Stimulated activated effector memory CD8-positive, alpha-beta T cell treated with anti-CD3 and anti-CD28 coated beads, Interleukin-12 subunit alpha, Interleukin-12 subunit beta, amount 100 ng/mL, for 72 hours (primary cell): ENCODE measurements at regions not wholly inside any gene's neighbourhood (a gene's known extent, or its start where the extent isn't known, plus 50 kb on each side); places are given as distances from the start of the nearest gene placed in this dataset.

Source experiments
- ATAC-seq: fragments of 150-1000 bp; cut with Tn5 transposase; 2 replicates; pipeline ENCODE4 v1.10.0; 2021
- DNase-seq, 2 donors: peaks; one replicate each; pipeline ENCODE4 v3.0.0; 2021 to 2022; ENCODE audit warnings: low spot score in 2 of 2
- H3K27ac Mint-ChIP-seq: one replicate; pipeline ENCODE4 v1.8.0; 2022; ENCODE audit warnings: mild to moderate bottlenecking, mixed read lengths
- H3K36me3 Mint-ChIP-seq: one replicate; pipeline ENCODE4 v1.8.0; 2022; ENCODE audit warnings: mild to moderate bottlenecking, mixed read lengths
- H3K4me1 Mint-ChIP-seq: one replicate; pipeline ENCODE4 v1.8.0; 2022; ENCODE audit warnings: mixed read lengths
- H3K4me3 Mint-ChIP-seq: one replicate; pipeline ENCODE4 v1.8.0; 2022; ENCODE audit warnings: mild to moderate bottlenecking, mixed read lengths
- H3K9me3 Mint-ChIP-seq: one replicate; pipeline ENCODE4 v1.8.0; 2022; ENCODE audit warnings: mixed read lengths

DNA sequence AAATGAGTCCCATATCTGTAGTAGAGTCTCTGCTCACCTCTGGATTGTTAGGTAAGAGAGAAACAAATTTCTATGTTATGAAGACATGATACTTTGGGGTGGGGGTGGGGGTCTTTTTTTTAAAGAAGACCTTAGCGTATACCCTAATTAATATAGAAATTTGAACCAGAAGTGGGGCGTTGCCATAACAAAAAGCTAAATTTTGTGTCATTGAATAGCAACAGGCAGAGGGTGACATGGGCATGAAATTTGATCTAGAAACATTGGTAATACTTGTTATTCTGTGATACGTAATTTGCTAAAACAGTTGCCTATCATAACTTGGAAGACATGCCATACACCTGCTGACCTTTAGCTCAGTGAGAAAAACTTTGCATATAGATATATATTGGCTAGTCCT, 92.3 kb upstream of the SLC38A2 start:
- no peaks in the 10 kb centered on the region for H3K36me3 Mint-ChIP-seq
- ATAC-seq: no peak
- H3K9me3 Mint-ChIP-seq: no peaks in the 10 kb centered on the region

DNA sequence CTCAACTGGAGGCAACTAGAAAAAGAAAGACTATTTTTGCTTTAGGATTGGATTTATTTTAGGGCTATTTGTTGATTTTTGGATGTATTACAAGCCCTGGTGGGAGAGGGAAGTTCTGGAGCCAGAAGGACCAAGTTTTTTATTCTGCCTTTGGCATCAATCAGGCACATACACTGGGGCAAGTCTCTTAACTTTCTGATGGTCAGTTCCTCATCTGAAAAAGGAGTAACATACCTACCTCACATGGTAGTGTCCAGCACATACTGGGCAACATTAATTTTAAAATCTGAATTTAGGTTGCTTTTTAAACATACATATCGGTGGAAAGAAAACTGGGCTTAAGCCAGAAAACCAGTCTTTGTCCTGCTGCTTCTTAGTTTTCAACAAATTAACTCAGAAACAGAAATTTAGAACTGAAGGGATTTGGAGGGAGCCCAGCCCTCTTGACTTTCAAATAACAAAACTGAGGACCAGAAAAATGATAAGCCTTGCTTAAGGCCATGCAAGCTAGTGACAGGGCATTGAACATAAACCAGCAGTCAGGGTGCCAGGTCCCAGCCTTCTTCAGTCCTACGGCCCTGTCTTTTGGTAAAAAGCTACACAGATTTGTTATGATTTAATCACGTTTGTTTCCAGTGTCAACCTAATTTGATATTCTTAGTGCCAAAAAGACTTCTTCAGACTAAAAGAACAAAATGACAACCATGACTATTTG, 90.2 kb upstream of the SLC38A2 start:
- H3K4me1 Mint-ChIP-seq: peaks cover 35% of the 10 kb centered on the region

More for the DNA sequence above, 92.3 kb upstream of the SLC38A2 start:
- Mint-ChIP-seq H3K27ac (no peak overlapping the region), H3K4me3 (no peak overlapping the region), H3K4me1 (peaks cover 22% of the 10 kb centered on the region)
- no peak for DNase-seq

DNA sequence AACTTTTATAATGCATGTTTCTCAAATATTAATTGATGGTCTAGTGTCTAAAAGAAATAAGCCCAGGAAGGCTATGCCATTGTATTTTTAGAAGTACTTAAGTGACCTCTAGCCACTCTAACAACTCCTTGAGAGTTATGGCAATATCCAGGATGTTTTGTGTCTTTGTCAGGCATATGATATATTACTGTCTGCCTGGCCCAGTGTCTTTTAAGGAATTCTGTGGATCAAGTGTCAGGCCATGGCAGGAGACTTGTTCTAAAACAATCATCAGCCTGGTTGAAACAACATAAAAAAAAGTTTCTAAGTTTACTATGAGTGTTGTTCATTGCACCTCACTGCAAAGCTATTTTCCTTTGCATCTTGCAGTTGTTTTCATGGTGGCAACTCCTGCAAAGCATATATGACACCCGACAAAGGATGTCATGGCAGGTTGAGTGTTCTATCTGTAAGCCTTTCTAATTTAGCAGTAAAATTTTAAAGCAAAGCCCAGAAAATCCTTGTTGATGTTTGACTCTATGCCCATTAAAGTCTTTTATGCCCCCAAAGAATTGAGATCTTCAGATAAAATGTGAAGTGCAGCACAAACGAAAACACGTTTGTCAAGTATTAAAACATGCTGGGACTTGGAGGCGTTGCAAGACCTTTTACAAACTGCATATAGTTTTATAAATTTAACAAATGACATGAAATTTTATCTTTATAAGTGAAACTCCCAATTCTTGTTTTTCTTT, 89.5 kb upstream of the SLC38A2 start:
- Mint-ChIP-seq H3K27ac (no peak overlapping the region), H3K9me3 (no peaks in the 10 kb centered on the region)
- no peak for ATAC-seq

More for the DNA sequence above, 90.2 kb upstream of the SLC38A2 start:
- ATAC-seq: no peak
- peak in 1 of 2 donors; percentile 29 for DNase-seq
- Mint-ChIP-seq H3K9me3 (no peaks in the 10 kb centered on the region), H3K4me3 (no peak overlapping the region), H3K27ac (no peak overlapping the region), H3K36me3 (no peaks in the 10 kb centered on the region)

DNA sequence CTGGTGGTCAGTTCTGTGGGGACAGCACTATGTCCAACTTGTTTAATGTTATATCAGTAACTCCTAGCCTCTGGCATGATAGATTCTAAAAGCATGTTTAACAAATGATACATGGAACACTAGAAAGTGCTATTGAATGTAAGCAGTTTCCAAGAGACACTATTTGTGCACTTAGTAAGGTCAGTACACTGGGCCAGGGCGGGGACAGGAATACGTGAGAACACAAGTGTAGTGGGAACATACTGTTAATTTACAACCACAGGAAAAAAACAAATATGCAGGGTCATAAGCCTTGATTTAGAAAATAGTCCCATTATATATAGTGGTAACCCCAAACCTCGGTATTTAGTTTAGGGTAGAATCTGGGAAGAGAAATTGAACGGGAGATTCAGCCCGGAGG, 88.9 kb upstream of the SLC38A2 start:
- H3K36me3 Mint-ChIP-seq: no peaks in the 10 kb centered on the region
- H3K27ac Mint-ChIP-seq: no peak overlapping the region
- no peak for ATAC-seq
- no peak for DNase-seq
- H3K4me1 Mint-ChIP-seq: peaks cover 39% of the 10 kb centered on the region
- H3K4me3 Mint-ChIP-seq: no peak overlapping the region
- H3K9me3 Mint-ChIP-seq: no peaks in the 10 kb centered on the region

More for the DNA sequence above, 89.5 kb upstream of the SLC38A2 start:
- no peaks in the 10 kb centered on the region for H3K36me3 Mint-ChIP-seq
- no peak overlapping the region for H3K4me3 Mint-ChIP-seq
- H3K4me1 Mint-ChIP-seq: peaks cover 35% of the 10 kb centered on the region
- no peak for DNase-seq

DNA sequence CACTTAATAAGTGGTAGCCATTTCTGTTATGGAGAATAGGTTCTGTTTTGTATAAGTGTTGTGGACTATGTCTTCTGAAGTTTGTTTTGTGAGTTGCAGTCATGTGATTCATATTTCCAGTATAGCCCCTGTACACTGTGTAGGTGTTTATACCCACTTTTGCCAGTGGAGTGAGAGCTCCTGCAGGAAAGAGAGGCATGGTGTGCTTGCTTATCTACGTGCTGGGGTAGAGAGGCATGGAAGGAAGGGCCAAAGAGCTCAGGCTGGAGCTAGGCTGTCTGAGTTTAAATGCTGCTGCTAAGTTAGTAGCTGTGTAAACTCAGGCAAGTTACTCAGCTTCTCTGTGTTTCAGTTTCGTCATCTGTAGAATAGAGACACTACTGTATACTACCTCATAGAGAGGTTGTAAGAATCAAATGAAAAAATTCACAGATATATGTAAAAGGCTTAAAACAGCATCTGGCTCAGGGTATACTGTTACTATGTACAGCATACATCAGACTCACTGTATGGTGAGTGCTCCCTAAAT, 88.2 kb upstream of the SLC38A2 start:
- ATAC-seq: peak; percentile 83
- peak overlapping the region; percentile 59 for H3K4me3 Mint-ChIP-seq
- no peak for DNase-seq
- H3K4me1 Mint-ChIP-seq: peaks cover 45% of the 10 kb centered on the region
- H3K36me3 Mint-ChIP-seq: no peaks in the 10 kb centered on the region
- no peaks in the 10 kb centered on the region for H3K9me3 Mint-ChIP-seq
- H3K27ac Mint-ChIP-seq: peak overlapping the region; percentile 89

DNA sequence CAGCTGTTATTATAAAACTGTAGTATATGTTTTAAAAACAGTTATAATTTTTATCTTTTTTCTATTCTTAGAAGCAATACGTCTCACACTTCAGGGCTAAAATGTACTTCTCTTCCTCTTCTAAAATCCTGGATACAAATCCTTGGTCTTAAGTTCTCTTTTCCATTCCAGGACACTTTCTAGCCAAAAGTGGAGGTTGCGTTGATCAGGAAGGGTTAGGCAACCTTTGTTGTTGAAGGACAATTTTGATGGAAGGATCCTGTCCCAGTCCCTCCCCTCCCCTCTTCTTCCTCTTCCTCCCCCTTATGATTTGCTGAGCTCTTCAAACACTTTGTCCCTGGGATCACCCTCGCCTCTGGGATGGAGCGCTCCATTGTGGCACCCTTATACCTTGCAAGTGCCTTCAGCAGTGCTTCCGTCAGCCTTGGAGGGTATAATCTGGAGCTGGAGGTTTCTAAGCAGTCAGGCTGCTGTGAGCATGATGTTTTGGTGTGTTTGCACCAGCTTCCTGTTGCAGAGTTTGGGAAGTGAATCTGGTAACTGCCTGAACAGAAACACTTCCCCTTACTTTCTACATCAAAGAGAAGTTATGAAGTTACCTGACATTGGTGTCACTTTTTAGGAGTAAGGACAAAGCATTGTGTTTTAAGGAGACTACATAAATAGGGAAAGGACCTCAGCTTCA, 87.4 kb upstream of the SLC38A2 start:
- Mint-ChIP-seq H3K9me3 (no peaks in the 10 kb centered on the region), H3K4me1 (peaks cover 53% of the 10 kb centered on the region), H3K27ac (peak overlapping the region; percentile 89), H3K4me3 (peak overlapping the region; percentile 59), H3K36me3 (no peaks in the 10 kb centered on the region)
- ATAC-seq (no peak), DNase-seq (no peak)

DNA sequence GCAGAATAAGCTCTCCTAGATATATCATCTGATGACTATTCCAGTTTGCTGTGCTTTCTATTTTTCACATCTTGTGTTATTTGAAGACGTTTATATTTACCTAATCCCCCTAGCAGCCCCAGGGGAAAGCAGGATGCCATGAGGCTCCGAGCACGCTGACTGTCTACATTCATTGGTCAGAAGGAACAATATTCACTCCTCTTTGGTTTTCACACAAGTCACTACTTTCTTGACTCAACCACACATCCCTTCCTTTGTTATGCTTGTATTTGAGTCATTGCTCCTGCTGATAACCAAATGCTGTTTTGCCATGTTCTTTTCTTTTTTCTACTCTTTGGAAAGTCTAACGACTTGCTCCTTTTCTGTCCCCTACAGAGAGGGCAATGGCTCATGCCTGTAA, 86.5 kb upstream of the SLC38A2 start:
- peak overlapping the region; percentile 59 for H3K4me3 Mint-ChIP-seq
- H3K36me3 Mint-ChIP-seq: no peaks in the 10 kb centered on the region
- peaks cover 56% of the 10 kb centered on the region for H3K4me1 Mint-ChIP-seq
- no peak for DNase-seq
- H3K9me3 Mint-ChIP-seq: no peaks in the 10 kb centered on the region
- H3K27ac Mint-ChIP-seq: peak overlapping the region; percentile 89
- ATAC-seq: peak; percentile 91

DNA sequence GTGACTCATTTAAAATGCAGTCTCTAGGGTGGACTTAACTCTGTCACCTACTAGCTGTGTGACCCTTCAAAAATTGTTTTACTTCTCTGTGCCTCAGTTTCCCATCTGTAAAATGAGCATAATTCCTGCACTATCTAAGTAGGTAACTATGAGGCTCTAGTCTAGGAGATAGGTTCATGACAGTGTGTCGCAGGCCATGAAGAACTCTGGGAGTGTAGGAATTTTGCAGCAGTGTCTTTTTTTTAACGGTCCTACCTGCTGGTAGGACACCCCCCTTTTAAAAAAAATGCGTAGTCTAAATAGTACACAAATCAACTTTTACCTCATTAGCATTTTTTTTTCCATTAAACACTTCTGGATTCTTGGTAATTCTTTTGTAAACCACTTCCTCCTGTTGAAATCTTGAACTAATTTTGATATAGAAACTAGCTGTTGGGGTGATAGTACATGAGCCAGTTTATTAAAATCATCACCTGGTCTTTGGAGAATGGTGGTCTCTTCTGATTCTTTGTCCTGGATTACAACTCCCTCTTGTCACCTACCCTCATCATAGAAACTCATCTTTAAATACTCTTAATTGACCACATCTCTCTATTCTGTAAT, 86.0 kb upstream of the SLC38A2 start:
- Mint-ChIP-seq H3K27ac (peak overlapping the region; percentile 89), H3K9me3 (no peaks in the 10 kb centered on the region), H3K36me3 (no peaks in the 10 kb centered on the region), H3K4me3 (peak overlapping the region; percentile 59), H3K4me1 (peaks cover 56% of the 10 kb centered on the region)
- DNase-seq (no peak), ATAC-seq (peak; percentile 62)

DNA sequence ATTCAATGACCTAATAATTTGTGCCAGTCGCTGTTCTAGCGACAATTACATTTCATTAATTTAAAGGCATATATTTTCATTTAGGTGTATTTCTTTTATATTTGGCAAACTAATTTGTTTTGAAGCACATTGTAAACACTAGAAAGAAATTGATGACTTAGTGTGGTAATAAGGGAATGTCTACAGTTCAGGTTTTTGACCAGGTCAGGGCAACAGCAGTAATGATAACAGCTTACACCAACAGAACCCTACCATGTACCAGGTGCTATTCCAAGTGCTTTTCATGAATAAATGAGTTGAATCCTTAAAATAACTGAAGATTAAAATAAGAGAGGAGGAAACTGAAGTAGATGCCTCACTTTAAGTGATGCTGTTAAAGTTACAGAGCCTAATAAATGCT, 85.4 kb upstream of the SLC38A2 start:
- no peak overlapping the region for H3K27ac Mint-ChIP-seq
- no peak overlapping the region for H3K4me3 Mint-ChIP-seq
- no peaks in the 10 kb centered on the region for H3K36me3 Mint-ChIP-seq

DNA sequence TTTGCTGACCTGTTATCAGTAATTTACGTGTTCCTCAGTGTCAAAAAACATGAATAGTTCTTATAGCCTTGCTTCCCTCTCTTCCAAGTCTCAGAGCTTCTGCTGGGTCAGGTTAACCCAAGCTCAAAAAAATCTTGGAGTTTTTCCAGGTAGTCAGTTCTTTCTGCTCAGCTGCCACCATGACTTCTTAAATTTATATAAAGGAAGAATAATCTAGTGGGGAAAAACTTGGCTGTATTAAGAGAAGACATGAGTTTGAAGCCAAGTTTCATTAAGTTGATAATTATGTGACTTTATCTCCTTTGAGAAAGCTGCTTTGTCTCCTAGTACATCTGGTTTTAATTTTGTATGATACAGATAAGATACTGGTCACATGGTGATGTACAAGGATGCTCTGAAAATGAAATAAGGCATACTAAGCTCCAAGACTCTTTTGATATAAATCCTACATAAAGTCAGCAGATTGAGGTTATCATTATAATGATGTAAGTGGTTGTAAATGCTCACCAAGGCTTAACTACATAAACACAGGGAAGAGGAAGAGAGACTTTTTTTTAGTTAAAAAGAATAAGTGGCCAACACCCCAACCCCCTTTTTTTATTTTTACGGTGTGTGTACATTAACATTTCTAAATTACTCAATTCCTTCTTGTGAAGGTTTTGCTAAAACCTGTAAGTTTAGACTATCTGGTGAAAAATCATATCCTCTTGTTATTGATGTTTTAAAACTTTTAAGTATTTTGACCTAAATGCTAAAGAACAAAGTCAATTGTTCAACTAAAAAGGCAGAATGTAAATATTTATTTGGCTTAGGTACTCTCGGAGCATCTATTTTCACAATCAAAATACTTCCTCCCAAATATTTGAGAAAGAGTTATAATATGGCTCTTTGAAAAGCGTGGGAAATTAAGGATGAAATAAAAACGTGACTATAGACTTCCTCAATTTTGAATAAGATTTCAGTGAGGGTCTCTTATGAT, 84.1 kb upstream of the SLC38A2 start:
- Mint-ChIP-seq H3K27ac (no peak overlapping the region), H3K4me3 (peak overlapping the region; percentile 16), H3K36me3 (no peaks in the 10 kb centered on the region), H3K9me3 (no peaks in the 10 kb centered on the region), H3K4me1 (peaks cover 57% of the 10 kb centered on the region)
- ATAC-seq (no peak), DNase-seq (no peak)

More for the DNA sequence above, 85.4 kb upstream of the SLC38A2 start:
- ATAC-seq (no peak), DNase-seq (no peak)
- H3K4me1 Mint-ChIP-seq: peaks cover 56% of the 10 kb centered on the region
- no peaks in the 10 kb centered on the region for H3K9me3 Mint-ChIP-seq

DNA sequence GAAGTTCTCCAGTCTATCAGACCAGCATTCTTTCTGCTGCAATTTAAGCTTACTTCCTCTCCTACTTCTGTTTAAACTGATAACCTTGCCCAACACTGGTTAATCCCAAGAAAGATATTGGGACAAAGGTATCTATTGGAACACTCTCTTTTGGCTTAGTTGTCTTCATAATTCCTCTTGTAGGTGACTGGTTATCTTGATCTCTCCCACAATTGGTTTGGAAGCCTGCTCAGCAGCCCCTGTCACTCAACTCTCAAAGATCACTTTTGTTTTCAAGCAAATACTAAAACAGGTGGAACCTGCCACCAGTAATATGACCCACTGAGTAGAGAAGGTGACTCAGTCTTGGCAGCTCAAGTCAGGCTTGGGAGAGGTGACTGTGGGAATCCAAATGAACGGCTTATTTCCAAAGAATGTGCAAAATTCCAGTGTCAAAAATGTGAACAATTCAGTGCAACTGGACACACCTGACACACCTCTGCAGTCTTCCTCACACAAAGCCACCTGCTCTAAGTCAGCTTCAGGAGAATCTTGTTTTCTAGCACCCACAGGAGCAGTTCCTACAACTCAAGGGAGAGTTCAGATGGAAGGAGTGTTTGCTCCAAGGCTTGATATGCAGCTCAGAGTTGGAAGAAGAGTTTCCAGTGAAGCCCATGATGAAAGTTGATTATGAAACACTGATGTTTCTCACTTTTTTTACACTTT, 83.2 kb upstream of the SLC38A2 start:
- peaks cover 54% of the 10 kb centered on the region for H3K4me1 Mint-ChIP-seq
- H3K9me3 Mint-ChIP-seq: no peaks in the 10 kb centered on the region
- H3K27ac Mint-ChIP-seq: no peak overlapping the region
- H3K36me3 Mint-ChIP-seq: no peaks in the 10 kb centered on the region
- DNase-seq (no peak), ATAC-seq (no peak)
- peak overlapping the region; percentile 16 for H3K4me3 Mint-ChIP-seq

DNA sequence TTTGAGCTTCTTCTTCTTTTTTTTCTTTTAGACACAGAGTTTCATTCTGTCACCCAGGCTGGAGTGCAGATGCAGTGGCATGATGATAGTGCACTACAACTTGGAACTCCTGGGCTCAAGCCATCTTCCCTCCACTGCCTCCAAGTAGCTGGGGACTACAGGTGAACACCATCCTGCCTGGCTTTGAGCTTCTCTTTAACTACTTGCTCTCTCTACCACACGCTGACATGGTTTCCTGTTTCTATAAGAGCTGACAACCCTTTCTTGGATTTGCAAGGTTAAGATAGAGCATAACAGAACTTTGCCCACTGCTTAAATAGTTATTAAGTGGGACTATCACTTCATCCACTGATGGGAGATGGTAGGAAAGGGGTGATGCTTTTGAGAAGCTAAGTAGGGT, 82.4 kb upstream of the SLC38A2 start:
- Mint-ChIP-seq H3K9me3 (no peaks in the 10 kb centered on the region), H3K4me3 (no peak overlapping the region), H3K36me3 (no peaks in the 10 kb centered on the region), H3K4me1 (peaks cover 46% of the 10 kb centered on the region), H3K27ac (no peak overlapping the region)
- ATAC-seq (no peak), DNase-seq (no peak)

DNA sequence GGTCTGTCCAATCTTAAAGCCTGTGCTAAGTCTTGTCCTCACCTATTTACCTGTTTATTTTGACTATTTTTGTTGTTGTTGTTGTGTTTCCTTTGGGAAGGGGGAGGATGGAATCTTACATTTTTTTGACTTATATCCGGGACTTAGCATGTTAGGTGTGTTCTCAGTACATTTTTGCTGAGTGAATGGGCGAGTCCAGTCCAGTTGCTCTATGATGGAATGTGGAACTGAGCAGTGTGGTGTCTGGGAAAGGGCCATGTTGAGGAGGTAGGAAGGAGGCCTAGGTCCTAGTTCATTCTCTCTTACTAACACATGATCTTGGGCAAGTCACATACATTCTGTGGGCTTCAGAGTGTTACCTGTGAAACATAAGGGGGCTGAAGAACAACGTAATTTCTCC, 80.9 kb upstream of the SLC38A2 start:
- H3K27ac Mint-ChIP-seq: no peak overlapping the region
- ATAC-seq: no peak

DNA sequence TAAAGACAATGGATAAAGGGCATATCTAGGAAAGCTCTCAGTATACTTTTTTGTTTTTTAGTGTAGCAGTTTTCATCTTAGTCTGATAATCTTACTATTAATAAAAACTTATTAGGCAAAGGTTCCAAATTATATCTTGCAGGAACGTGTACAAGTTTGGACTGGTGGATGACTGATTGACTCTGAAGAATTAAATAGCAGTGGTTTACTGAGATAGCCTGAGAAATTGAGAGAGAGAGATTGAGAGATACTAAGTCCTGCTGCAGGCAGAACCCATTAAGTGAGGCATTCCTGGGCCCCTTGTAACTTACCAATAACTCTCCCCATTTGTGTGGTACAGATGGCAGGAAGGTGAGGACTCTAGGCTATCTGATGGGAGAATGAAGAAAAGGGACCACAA, 80.2 kb upstream of the SLC38A2 start:
- DNase-seq: no peak
- ATAC-seq: no peak
- Mint-ChIP-seq H3K27ac (no peak overlapping the region), H3K4me1 (peaks cover 28% of the 10 kb centered on the region), H3K9me3 (no peaks in the 10 kb centered on the region), H3K4me3 (no peak overlapping the region), H3K36me3 (no peaks in the 10 kb centered on the region)

More for the DNA sequence above, 80.9 kb upstream of the SLC38A2 start:
- no peak overlapping the region for H3K4me3 Mint-ChIP-seq
- H3K4me1 Mint-ChIP-seq: peaks cover 31% of the 10 kb centered on the region
- no peaks in the 10 kb centered on the region for H3K36me3 Mint-ChIP-seq
- no peaks in the 10 kb centered on the region for H3K9me3 Mint-ChIP-seq
- no peak for DNase-seq
